Astrocyte of the spinal cord (primary cell): ENCODE measurements at regions not wholly inside any gene's neighbourhood (a gene's known extent, or its start where the extent isn't known, plus 50 kb on each side); places are given as distances from the start of the nearest gene placed in this dataset.
"Not testable (repeated sequence)": the region's sequence is repeated elsewhere in the genome, so short reads cannot be mapped to it uniquely, and the experiment has no call there.

Experiments used
- DNase-seq: peaks from one replicate; pipeline ENCODE4 v3.0.0; 2011; ENCODE audit warnings: low read depth, low spot score
- H3K4me3 ChIP-seq: 2 replicates; pipeline ENCODE4 v1.5.1; 2011; ENCODE audit warnings: low read depth, mild to moderate bottlenecking, low read length, moderate library complexity
- in situ Hi-C: cut with HindIII; loops from 2 replicates; pipeline ENCODE4 v1.10.0; 2017; ENCODE audit warnings: low sequenced_read_pairs
- TF ChIP-seq, protein P1 (sequence below): IDR thresholded peaks from 2 replicates; pipeline ENCODE4 v1.5.1; 2012; ENCODE audit warnings: low read depth, mild to moderate bottlenecking, low read length, inconsistent platforms

DNA sequence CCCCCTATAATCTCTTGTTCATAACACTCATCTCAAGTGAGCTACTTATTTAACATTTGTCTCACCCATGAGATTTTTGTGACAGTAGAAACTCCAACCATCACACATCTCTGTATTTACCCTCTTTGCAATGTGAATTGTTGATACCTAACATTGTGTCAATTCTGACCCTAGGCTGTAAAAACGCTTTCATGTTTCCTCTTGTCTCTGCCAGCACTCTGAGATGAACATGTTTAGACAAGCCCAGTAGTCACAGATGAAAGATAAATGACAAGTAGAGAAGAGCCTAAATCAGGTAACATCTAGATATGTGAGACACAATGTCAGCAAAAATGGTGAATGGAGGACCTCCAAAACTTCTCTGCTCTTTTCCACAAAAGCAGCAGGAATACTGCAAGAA lies 1254.5 kb upstream of the GOT2 start:
- H3K4me3 ChIP-seq = no peak overlapping the region
- TF ChIP-seq, protein P1, sequence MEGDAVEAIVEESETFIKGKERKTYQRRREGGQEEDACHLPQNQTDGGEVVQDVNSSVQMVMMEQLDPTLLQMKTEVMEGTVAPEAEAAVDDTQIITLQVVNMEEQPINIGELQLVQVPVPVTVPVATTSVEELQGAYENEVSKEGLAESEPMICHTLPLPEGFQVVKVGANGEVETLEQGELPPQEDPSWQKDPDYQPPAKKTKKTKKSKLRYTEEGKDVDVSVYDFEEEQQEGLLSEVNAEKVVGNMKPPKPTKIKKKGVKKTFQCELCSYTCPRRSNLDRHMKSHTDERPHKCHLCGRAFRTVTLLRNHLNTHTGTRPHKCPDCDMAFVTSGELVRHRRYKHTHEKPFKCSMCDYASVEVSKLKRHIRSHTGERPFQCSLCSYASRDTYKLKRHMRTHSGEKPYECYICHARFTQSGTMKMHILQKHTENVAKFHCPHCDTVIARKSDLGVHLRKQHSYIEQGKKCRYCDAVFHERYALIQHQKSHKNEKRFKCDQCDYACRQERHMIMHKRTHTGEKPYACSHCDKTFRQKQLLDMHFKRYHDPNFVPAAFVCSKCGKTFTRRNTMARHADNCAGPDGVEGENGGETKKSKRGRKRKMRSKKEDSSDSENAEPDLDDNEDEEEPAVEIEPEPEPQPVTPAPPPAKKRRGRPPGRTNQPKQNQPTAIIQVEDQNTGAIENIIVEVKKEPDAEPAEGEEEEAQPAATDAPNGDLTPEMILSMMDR = no peak
- DNase-seq = no peak
- in situ Hi-C loops = no loop called here

DNA sequence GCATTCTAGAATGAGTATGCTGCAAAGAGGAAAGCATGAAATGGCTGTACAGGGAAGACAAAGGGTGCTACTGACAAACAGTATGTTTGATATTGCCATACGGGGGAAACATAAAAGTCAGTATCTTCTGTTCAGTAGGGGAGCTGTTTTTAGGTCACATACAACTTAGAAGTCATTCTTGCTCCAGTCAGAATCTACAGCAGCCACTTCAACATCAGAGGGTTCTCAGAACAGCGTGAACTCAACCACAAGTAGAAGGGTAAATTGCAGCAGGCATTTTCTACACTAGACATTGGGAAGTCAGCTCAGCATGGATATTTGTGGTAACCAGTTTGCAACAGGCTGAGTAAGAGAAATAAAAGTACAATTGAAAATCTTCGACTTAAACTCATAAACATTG lies 1241.8 kb upstream of the GOT2 start:
- no peak overlapping the region for H3K4me3 ChIP-seq
- TF ChIP-seq, protein P1 = no peak
- in situ Hi-C loops = no loop called here
- DNase-seq = no peak

- no peak overlapping the region for H3K4me3 ChIP-seq
- in situ Hi-C loops = no loop called here
- TF ChIP-seq, protein P1 = no peak
- DNase-seq = peak; percentile 1
Measured at GRCh38 chr16:59973966-59974365, 1239.8 kb upstream of the GOT2 start.

- DNase-seq = no peak
- in situ Hi-C loops = no loop called here
Measured at GRCh38 chr16:59971264-59971663, 1237.1 kb upstream of the GOT2 start.

DNA sequence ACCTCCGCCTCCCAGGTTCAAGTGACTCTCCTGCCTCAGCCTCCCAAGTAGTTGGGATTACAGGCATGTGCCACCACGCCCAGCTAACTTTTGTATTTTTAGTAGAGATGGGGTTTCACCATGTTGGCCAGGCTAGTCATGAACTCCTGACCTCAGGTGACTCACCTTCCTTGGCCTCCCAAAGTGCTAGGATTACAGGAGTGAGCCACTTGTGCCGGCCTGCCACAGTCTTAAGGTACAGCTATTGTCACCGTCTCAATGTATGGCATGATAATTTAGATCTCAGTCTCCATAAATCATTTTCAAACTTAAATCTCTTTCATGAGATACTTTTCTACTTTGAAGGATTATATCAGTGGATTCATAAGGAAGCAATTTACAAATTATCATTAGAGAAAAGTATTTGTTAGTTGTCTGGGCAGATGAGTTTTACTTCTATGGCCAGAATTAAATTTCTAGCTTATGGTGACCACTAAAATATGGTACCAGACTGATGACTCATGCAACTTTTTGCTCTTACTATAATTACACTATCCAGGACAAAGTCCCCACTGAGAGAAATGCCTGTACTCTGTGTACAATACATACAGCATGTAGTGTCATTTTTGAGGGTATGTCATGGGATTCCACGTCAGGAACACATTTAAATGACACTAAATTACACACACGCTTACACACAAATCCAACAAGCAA lies 1230.3 kb upstream of the GOT2 start:
- no peak overlapping the region for H3K4me3 ChIP-seq
- DNase-seq = no peak
- TF ChIP-seq, protein P1 = no peak
- in situ Hi-C loops = no loop called here

More at GRCh38 chr16:59971264-59971663, 1237.1 kb upstream of the GOT2 start:
- TF ChIP-seq, protein P1 = no peak
- no peak overlapping the region for H3K4me3 ChIP-seq

DNA sequence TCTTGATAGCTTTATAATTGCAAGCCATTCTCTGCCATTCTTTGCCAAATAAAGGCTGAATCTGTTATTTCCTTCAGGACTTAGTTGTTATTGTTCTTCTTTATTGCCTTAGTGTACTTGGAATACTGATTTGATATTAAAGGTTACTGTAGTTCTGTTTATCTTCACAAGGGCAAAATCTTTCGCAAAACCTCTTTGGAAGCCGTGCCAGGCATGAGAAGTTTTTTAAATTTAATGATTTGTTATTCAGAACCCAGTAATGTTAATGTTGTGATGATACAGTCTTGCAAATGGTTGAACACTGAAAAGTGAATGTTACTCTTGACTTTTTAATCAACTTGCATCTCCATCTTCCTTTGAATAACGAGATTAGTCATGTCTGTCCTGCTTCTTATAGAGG lies 1225.2 kb upstream of the GOT2 start:
- no peak overlapping the region for H3K4me3 ChIP-seq
- in situ Hi-C loops = no loop called here
- TF ChIP-seq, protein P1 = no peak
- DNase-seq = no peak

- no peak for DNase-seq
Measured at GRCh38 chr16:59950431-59950830, 1216.3 kb upstream of the GOT2 start.

GRCh38 chr16:59944041-59944440 lies 1209.9 kb upstream of the GOT2 start:
- H3K4me3 ChIP-seq, DNase-seq, in situ Hi-C loops: not testable (repeated sequence)

More at GRCh38 chr16:59950431-59950830, 1216.3 kb upstream of the GOT2 start:
- in situ Hi-C loops = no loop called here
- TF ChIP-seq, protein P1 = no peak
- no peak overlapping the region for H3K4me3 ChIP-seq
